ENCODE measurements at regions not wholly inside any gene's neighbourhood (a gene's known extent, or its start where the extent isn't known, plus 50 kb on each side); places are given as distances from the start of the nearest gene placed in this dataset.

GRCh38 chr9:75780185-75780584 is 110.3 kb upstream of the PCSK5 start:
- no peaks in the 10 kb centered on the region; a peak in 1 of 7 replicates for H3K36me3 Mint-ChIP-seq (ENCODE audit: insufficient read depth in 1 of 3, low read depth in 3 of 3)
- no peaks in the 10 kb centered on the region for H3K27me3 Mint-ChIP-seq (ENCODE audit: low read depth)
- DNase-seq: no peak
- Histone ChIP-seq H2AFZ (ENCODE audit: low read length) (no peak overlapping the region), H3T11ph (ENCODE audit: low read length) (no peak overlapping the region), H3K27ac (ENCODE audit: insufficient read length, low read depth, low read length) (no peak overlapping the region), H3K9ac (ENCODE audit: extremely low read depth, insufficient read length, low read length) (no peak overlapping the region), H2BK12ac (ENCODE audit: insufficient read length, low read depth, low read length) (no peak overlapping the region), H3K79me2 (ENCODE audit: insufficient read depth, low read length) (no peaks in the 10 kb centered on the region), H4K5ac (ENCODE audit: insufficient read length, low read depth, low read length) (no peak overlapping the region), H3K56ac (ENCODE audit: insufficient read length, low read depth, low read length) (no peak overlapping the region), H3K4ac (ENCODE audit: low read depth, low read length) (no peak overlapping the region), H4K8ac (replicated peaks; ENCODE audit: insufficient read length, low read depth, low read length) (no peak overlapping the region), H3K79me1 (ENCODE audit: insufficient read depth, low read depth, low read length, poor library complexity, severe bottlenecking) (no peaks in the 10 kb centered on the region), H2BK120ac (ENCODE audit: low read depth, low read length, poor library complexity, severe bottlenecking) (no peak overlapping the region), H4K20me1 (ENCODE audit: control insufficient read depth, insufficient read depth, insufficient read length) (no peaks in the 10 kb centered on the region), H3K14ac (ENCODE audit: insufficient read depth, low read length) (no peak overlapping the region), H2AK5ac (ENCODE audit: insufficient read length, low read length) (no peak overlapping the region), H3K18ac (ENCODE audit: insufficient read length, low read depth, low read length) (no peak overlapping the region), H3K4me2 (ENCODE audit: insufficient read depth, insufficient read length, low read length) (no peak overlapping the region), H3K27me3 (ENCODE audit: insufficient read depth, low read length) (no peaks in the 10 kb centered on the region), H3K4me1 (ENCODE audit: insufficient read depth, low read length) (no peaks in the 10 kb centered on the region), H2BK20ac (ENCODE audit: low read depth, low read length, poor library complexity, severe bottlenecking) (no peak overlapping the region), H3K9me3 (ENCODE audit: control insufficient read depth, low read depth, low read length) (no peaks in the 10 kb centered on the region), H2BK5ac (ENCODE audit: insufficient read length, low read length) (no peak overlapping the region), H3K23me2 (ENCODE audit: insufficient read length, low read depth, low read length, poor library complexity, severe bottlenecking) (no peaks in the 10 kb centered on the region), H2BK15ac (ENCODE audit: low read depth, low read length) (no peak overlapping the region), H3K23ac (ENCODE audit: insufficient read length, low read depth, low read length) (no peak overlapping the region), H4K91ac (ENCODE audit: insufficient read length, low read depth, low read length) (no peak overlapping the region)
- no peak overlapping the region for H3K27ac Mint-ChIP-seq
- H3K9me3 Mint-ChIP-seq: peaks cover 0 to 3% of the 10 kb centered on the region in 2 experiments; a peak in 3 of 5 replicates
- no CpG with 5 or more reads among the region's 1 CpG for WGBS (ENCODE audit: extremely low coverage, insufficient read length, low lambda C conversion rate)
- H3K4me1 Mint-ChIP-seq: 0 out of 4 replicates have a peak, but pooled peaks cover 0 to 2% of the 10 kb centered on the region in 2 experiments
- H3K4me3 Mint-ChIP-seq: no peak overlapping the region
- no peak for TF ChIP-seq CTCF (conservative IDR thresholded peaks at IDR 0.05)

Measured in H9 (cell line).